ENCODE measurements at regions not wholly inside any gene's neighbourhood (a gene's known extent, or its start where the extent isn't known, plus 50 kb on each side); places are given as distances from the start of the nearest gene placed in this dataset.
A peak's percentile ranks its signal among the peaks of the same experiment; 100 is the strongest.

DNA sequence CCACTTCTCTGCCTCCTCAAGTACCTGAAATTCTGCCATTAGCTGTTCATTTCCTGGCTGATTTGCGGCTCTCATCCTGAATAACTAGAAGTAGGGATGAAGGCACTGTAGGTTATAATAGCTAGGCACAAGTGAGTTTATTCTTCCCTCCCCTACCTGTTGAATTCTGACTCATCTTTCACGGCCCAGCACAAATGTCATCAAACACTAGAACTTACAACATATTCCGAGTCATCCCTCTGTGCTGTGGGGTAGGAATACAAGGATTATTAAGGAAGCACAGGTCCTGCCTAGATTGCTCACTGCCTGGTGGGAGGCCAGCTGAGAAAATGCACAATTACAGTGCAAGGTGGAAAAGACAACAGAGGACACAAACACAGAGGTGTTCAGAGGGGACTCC, 103.7 kb upstream of the ASIC2 start:
- DNase-seq (ENCODE audit: low read depth): no peak
- in situ Hi-C loops (cut with HindIII; ENCODE audit: low pct_unique_long_range_greater_than_20kb, low sequenced_read_pairs): no loop called here

DNA sequence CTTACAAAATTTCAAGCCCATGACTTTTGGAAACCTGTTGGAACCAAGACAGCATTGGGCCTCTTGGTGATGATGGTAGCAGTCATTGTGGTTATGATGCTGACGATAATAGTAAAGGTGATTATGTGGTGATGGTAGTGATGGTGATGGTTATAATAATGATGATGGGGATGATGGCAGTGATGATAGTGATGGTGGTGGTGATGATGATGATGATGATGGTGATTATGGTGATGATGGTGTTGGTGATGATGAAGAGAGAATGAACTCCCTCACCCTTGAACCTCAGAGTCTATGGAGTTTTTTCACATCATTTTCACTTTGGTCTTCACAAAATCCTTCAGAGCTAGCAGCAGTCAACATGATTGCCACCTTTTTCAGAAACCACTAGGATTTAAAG, 105.3 kb upstream of the ASIC2 start:
- in situ Hi-C loops (cut with HindIII; ENCODE audit: low pct_unique_long_range_greater_than_20kb, low sequenced_read_pairs): no loop called here
- no peak for DNase-seq (ENCODE audit: low read depth)

DNA sequence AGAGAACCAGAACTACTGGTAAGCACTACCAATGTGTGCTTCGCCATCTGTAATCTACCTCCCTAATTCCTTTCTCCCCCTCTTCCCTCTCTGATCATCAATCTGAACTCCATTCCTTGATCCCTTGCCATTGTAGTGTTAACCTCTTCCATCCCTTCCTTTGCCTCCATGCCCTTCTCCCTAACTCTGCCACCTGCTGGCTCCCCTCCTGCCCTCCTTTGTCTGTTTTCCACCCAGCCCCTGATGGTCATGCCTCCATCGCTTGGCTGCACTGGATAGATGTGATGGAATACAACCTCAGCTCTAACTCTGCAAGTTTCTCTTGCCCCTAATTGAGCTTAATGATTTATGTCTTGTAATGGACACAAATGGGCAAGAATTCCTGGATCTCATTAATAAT, 108.2 kb upstream of the ASIC2 start:
- in situ Hi-C loops (cut with HindIII; ENCODE audit: low pct_unique_long_range_greater_than_20kb, low sequenced_read_pairs): no loop called here
- no peak for DNase-seq (ENCODE audit: low read depth)

GRCh38 chr17:33403194-33403593, 110.1 kb upstream of the ASIC2 start:
- in situ Hi-C loops (cut with HindIII; ENCODE audit: low pct_unique_long_range_greater_than_20kb, low sequenced_read_pairs): no loop called here
- DNase-seq (ENCODE audit: low read depth): no peak

GRCh38 chr17:33404070-33404819, 111.2 kb upstream of the ASIC2 start:
- in situ Hi-C loops (cut with HindIII; ENCODE audit: low pct_unique_long_range_greater_than_20kb, low sequenced_read_pairs): no loop called here
- no peak for DNase-seq (ENCODE audit: low read depth)

DNA sequence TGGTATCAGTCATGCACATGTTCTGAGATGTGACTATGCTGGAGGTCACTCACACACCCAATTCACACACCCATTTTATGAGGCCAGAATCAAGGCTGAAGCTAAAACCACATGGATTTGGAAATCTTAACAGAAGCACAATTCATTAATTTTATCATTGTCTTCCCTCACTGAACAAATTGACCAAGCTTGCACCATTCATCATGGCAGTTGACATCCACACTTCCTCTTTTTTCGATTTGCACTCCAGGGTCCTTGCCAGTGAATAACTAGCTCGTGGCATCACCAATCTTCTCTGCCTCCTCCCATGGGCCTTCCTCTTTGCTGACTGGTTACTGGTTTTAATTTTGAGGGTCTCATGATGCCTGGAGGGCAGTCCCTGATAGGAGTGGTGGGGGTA, 123.0 kb upstream of the ASIC2 start:
- no peak for DNase-seq (ENCODE audit: low read depth)
- in situ Hi-C loops (cut with HindIII; ENCODE audit: low pct_unique_long_range_greater_than_20kb, low sequenced_read_pairs): no loop called here

DNA sequence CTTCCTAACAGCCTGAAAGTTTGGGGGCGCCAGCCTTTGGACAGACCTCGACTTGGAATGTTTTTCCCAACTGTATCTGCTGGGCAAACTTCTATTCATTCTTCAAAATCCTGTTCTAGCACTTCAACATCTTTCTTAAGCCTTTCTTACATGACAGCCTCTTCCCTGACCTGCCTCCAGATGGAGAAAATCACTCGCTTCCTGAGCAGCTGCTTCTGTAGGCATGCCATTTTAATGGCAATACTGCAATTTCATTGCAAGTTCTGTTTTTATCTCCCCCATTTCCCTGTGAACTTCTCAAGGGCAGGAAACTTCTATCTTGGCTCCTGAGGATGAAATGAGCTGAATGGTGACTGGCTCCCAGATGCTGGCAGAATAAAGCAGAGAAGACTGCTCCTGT, 128.8 kb upstream of the ASIC2 start:
- DNase-seq (ENCODE audit: low read depth): no peak
- in situ Hi-C loops (cut with HindIII; ENCODE audit: low pct_unique_long_range_greater_than_20kb, low sequenced_read_pairs): no loop called here

GRCh38 chr17:33433581-33433980, 140.5 kb upstream of the ASIC2 start:
- no peak for DNase-seq (ENCODE audit: low read depth)

GRCh38 chr17:33434841-33435240, 141.7 kb upstream of the ASIC2 start:
- DNase-seq (ENCODE audit: low read depth): no peak
- in situ Hi-C loops (cut with HindIII; ENCODE audit: low pct_unique_long_range_greater_than_20kb, low sequenced_read_pairs): no loop called here

More at GRCh38 chr17:33433581-33433980, 140.5 kb upstream of the ASIC2 start:
- in situ Hi-C loops (cut with HindIII; ENCODE audit: low pct_unique_long_range_greater_than_20kb, low sequenced_read_pairs): no loop called here

- DNase-seq (ENCODE audit: low read depth): no peak
- in situ Hi-C loops (cut with HindIII; ENCODE audit: low pct_unique_long_range_greater_than_20kb, low sequenced_read_pairs): no loop called here
Observed at GRCh38 chr17:33435721-33436301, 142.7 kb upstream of the ASIC2 start.

- in situ Hi-C loops (cut with HindIII; ENCODE audit: low pct_unique_long_range_greater_than_20kb, low sequenced_read_pairs): no loop called here
- DNase-seq (ENCODE audit: low read depth): peak; percentile 20
Observed at GRCh38 chr17:33436321-33436720, 143.2 kb upstream of the ASIC2 start.

GRCh38 chr17:33438139-33438538, 145.0 kb upstream of the ASIC2 start:
- in situ Hi-C loops (cut with HindIII; ENCODE audit: low pct_unique_long_range_greater_than_20kb, low sequenced_read_pairs): no loop called here
- no peak for DNase-seq (ENCODE audit: low read depth)

DNA sequence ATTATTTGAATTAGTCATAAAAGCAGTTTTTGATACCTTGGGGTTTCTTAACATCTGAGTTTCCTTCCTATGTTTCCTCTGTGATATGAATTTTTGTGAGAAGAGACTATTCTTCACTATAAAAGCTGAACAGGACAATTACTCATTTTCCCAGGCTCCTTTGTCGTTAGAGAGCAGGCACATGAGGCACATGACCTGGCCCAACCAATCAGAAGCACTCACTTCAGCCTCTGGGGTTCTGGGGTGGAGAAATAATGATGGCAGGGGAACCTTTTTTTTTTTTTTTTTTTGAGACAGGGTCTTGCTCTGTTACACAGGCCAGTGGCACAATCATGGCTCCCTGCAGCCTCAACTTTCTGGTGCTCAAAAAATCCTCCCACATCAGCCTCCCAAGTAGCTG, 145.5 kb upstream of the ASIC2 start:
- DNase-seq (ENCODE audit: low read depth): no peak
- in situ Hi-C loops (cut with HindIII; ENCODE audit: low pct_unique_long_range_greater_than_20kb, low sequenced_read_pairs): no loop called here

GRCh38 chr17:33442320-33442719, 149.2 kb upstream of the ASIC2 start:
- in situ Hi-C loops (cut with HindIII; ENCODE audit: low pct_unique_long_range_greater_than_20kb, low sequenced_read_pairs): no loop called here
- no peak for DNase-seq (ENCODE audit: low read depth)

- DNase-seq (ENCODE audit: low read depth): no peak
- in situ Hi-C loops (cut with HindIII; ENCODE audit: low pct_unique_long_range_greater_than_20kb, low sequenced_read_pairs): no loop called here
Observed at GRCh38 chr17:33444731-33445130, 151.6 kb upstream of the ASIC2 start.

DNA sequence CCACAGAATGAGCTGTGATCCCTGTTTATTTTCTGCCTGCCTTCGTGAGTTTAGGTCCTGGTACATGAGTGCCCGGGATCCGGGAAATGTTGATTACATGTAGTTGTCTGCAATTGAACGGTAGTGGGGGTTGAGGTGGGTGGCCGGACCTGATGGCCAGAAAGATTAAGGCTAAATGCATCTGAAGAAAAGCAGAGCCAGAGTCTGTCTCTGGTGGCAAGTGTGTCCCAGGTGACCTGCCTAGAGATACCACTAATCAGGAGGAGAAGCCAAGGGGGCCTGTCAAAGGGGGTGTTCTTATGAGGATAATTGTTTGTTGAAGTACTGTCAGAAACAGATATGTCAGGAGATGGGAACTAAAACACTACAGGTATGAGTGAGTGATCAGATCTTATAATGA, 154.0 kb upstream of the ASIC2 start:
- no peak for DNase-seq (ENCODE audit: low read depth)
- in situ Hi-C loops (cut with HindIII; ENCODE audit: low pct_unique_long_range_greater_than_20kb, low sequenced_read_pairs): no loop called here

DNA sequence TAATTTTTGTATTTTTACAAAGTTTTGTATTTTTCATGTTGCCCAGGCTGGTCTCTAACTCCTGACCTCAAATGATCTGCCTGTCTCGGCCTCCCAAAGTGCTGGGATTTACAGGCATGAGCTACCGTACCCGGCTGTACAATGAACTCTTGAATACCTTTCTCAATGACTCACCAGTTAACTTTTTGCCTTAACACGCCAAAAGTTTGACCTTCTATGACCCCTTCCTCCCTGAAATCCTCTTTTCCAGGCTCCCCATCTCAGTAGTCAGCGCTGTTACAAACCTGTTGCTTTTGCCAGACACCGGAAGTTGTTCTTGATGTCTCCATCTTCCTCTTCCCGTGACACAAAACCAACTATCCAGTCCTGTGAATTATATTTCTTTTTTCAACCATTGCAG, 158.1 kb upstream of the ASIC2 start:
- in situ Hi-C loops (cut with HindIII; ENCODE audit: low pct_unique_long_range_greater_than_20kb, low sequenced_read_pairs): no loop called here
- no peak for DNase-seq (ENCODE audit: low read depth)

DNA sequence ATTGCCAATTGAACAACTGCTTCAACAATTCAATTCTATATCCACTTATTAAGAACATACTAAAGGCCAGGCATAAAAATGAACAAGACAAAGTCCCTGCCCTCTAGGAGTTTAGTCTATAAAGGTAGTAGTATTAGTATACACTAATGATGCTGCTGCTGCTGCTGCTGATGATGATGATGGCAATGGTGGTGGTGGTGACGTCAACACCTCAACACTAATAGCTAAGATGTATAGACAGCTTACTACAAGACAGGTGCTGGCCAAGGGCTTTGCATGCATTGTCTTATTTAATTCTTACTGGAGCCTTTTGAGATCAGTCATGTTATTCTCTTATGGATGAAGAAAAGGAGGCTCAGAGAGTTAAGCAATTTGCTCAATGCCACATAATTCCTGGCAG, 164.4 kb upstream of the ASIC2 start:
- in situ Hi-C loops (cut with HindIII; ENCODE audit: low pct_unique_long_range_greater_than_20kb, low sequenced_read_pairs): no loop called here
- no peak for DNase-seq (ENCODE audit: low read depth)

DNA sequence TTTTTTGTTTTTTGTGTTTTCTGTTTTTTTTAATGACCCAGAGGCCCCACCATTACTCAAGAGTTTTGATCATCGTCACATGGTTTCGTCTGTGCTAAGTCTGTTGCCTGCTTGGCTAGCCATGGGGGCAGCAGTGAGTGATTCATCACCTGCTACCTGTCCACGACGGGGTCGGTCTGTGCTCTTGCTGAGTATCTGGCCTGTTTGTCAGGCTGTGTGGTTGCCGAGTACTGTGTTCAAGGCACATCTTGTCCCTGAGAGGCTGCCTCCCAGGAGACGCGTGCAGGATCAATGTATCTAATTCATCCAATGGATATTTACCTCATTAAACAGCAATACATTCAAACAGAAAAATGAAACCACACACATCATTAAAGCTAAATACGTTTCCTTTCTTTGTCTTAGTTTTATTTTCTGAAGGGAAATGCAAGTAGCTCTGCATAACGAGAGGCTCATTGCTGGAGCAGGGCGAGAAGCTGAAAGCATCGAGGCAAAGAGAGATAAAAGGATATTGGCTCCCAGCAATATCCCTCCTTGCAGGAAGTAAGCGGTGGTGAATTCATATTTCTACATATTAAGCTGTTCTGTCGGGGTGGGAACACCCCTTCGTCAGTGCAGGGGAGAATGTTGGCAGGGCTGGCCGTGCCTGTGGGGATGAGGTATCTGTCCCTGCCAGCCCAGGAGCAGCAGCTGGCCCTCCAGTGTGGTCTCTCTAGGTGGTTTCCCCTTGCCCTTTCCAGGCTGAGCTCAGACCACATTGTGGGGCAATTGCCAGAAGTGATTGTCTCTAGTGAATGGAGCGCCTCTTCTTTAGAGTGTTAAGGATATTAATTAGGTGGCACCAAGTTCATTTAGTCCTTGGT, 166.2 kb upstream of the ASIC2 start:
- DNase-seq (ENCODE audit: low read depth): peak; percentile 5
- in situ Hi-C loops (cut with HindIII; ENCODE audit: low pct_unique_long_range_greater_than_20kb, low sequenced_read_pairs): no loop called here

Measured in Caki2 (cell line).